ENCODE measurements at regions not wholly inside any gene's neighbourhood (a gene's known extent, or its start where the extent isn't known, plus 50 kb on each side); places are given as distances from the start of the nearest gene placed in this dataset.

DNA sequence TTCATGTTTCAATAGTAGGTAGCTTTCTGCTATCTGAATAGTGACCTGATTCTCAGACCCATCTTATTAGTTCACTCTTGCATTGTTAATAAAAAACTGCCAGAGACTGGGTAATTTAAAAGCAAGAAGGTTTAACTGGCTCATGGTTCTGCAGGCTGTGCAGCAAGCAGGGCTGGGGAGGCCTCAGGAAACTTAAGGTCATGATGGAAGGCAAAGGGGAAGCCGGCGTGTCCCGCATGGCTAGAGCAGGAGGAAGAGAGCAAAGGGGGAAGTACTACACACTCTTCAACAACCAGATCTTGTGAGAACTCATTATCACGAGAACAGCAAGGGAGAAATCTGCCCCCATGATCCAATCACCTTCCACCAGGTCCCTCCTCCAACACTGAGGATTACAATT lies 185.2 kb upstream of the PITRM1 start:
- Histone ChIP-seq H3K27me3 (ENCODE audit: insufficient read depth, low read depth, severe bottlenecking) (no peaks in the 10 kb centered on the region), H3K9me3 (ENCODE audit: severe bottlenecking) (no peaks in the 10 kb centered on the region), H3K36me3 (no peaks in the 10 kb centered on the region), H3K4me3 (ENCODE audit: low read depth, low read length) (no peak overlapping the region), H3K27ac (no peak overlapping the region)
- no peak for DNase-seq
- TF ChIP-seq, protein P1, sequence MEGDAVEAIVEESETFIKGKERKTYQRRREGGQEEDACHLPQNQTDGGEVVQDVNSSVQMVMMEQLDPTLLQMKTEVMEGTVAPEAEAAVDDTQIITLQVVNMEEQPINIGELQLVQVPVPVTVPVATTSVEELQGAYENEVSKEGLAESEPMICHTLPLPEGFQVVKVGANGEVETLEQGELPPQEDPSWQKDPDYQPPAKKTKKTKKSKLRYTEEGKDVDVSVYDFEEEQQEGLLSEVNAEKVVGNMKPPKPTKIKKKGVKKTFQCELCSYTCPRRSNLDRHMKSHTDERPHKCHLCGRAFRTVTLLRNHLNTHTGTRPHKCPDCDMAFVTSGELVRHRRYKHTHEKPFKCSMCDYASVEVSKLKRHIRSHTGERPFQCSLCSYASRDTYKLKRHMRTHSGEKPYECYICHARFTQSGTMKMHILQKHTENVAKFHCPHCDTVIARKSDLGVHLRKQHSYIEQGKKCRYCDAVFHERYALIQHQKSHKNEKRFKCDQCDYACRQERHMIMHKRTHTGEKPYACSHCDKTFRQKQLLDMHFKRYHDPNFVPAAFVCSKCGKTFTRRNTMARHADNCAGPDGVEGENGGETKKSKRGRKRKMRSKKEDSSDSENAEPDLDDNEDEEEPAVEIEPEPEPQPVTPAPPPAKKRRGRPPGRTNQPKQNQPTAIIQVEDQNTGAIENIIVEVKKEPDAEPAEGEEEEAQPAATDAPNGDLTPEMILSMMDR (IDR thresholded peaks at IDR 0.05; ENCODE audit: low read depth, low read length), result no peak

DNA sequence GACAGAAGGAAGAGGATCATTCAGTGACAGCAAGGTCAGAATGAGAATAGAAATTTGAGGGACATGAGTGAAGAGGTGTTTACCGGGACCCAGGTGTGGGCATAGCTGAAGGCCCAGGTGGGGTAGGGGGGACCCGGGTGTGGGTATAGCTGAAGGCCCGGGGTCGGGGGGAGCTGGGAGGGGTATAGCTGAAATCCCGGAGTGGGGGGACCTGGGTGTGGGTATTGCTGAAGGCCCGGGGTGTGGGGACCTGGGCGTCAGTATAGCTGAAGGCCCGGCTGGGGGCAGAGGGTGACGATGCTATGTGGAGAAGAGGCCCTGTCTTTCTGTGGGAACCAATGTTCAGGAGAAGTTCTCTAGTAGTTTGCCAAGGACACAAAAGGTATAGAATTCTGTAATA lies 183.0 kb upstream of the PITRM1 start:
- TF ChIP-seq, protein P1 (IDR thresholded peaks at IDR 0.05; ENCODE audit: low read depth, low read length), result no peak
- no peak for DNase-seq
- Histone ChIP-seq H3K27me3 (ENCODE audit: insufficient read depth, low read depth, severe bottlenecking) (no peaks in the 10 kb centered on the region), H3K27ac (no peak overlapping the region), H3K9me3 (ENCODE audit: severe bottlenecking) (no peaks in the 10 kb centered on the region), H3K36me3 (no peaks in the 10 kb centered on the region), H3K4me3 (ENCODE audit: low read depth, low read length) (no peak overlapping the region)

DNA sequence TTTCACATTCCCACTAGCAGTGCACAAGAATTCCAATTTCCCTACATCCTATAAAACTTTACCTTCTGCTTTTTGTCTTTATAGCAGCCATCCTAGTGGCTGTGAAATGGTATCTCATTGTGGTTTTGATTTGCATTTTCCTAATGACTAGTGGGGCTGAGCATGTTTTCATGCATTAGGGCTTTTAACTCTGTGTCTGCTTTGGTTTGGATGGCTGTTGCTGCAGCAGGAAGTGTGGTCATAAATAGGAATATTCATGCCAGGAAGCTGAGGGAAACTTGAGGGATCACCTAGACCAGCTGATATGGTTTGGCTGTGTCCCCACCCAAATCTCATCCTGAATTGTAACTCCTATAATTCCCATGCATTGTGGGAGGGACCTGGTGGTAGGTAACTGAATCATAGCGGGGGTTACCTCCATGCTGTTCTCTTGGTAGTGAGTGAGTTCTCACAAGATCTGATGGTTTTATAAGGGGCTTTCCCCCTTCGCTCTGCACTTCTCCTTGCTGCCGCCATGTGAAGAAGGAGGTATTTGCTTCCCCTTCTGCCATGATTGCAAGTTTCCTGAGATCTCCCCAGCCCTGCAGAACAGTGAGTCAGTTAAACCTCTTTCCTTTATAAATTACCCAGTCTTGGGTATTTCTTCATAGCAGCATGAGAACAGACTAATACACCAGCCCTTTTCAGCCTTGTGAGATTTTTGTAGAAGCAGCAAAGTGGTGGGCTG lies 181.8 kb upstream of the PITRM1 start:
- TF ChIP-seq, protein P1 (IDR thresholded peaks at IDR 0.05; ENCODE audit: low read depth, low read length), result no peak
- no peak for DNase-seq
- no peak overlapping the region for H3K27ac ChIP-seq
- H3K27me3 ChIP-seq (ENCODE audit: insufficient read depth, low read depth, severe bottlenecking), result no peaks in the 10 kb centered on the region
- no peaks in the 10 kb centered on the region for H3K9me3 ChIP-seq (ENCODE audit: severe bottlenecking)
- H3K36me3 ChIP-seq, result no peaks in the 10 kb centered on the region
- no peak overlapping the region for H3K4me3 ChIP-seq (ENCODE audit: low read depth, low read length)

DNA sequence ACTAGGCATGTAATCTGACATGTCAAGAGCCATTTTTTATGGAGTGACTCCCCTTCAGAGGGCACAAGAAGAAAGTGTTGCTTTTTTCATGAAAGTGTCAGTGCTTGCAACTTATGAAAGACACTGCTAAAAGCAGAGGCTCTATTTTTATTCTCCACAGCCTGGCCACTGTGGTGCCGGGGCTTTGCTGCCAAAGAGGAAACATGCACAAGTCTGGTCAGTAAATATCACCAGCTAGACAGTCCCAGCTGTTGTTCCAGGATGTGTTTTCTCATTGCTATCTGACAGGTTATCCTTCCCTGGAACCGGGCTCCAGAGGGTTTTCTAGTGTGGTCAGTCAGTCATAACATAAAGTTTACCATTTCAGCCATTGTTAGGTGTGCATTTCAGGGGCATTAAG lies 180.7 kb upstream of the PITRM1 start:
- Histone ChIP-seq H3K4me3 (ENCODE audit: low read depth, low read length) (no peak overlapping the region), H3K27me3 (ENCODE audit: insufficient read depth, low read depth, severe bottlenecking) (no peaks in the 10 kb centered on the region), H3K36me3 (no peaks in the 10 kb centered on the region), H3K27ac (no peak overlapping the region), H3K9me3 (ENCODE audit: severe bottlenecking) (no peaks in the 10 kb centered on the region)
- DNase-seq, result no peak
- TF ChIP-seq, protein P1 (IDR thresholded peaks at IDR 0.05; ENCODE audit: low read depth, low read length), result no peak

GRCh38 chr10:3350617-3351258 lies 178.2 kb upstream of the PITRM1 start:
- Histone ChIP-seq H3K27ac (no peak overlapping the region), H3K27me3 (ENCODE audit: insufficient read depth, low read depth, severe bottlenecking) (no peaks in the 10 kb centered on the region), H3K4me3 (ENCODE audit: low read depth, low read length) (no peak overlapping the region), H3K36me3 (no peaks in the 10 kb centered on the region), H3K9me3 (ENCODE audit: severe bottlenecking) (no peaks in the 10 kb centered on the region)
- DNase-seq, result no peak
- TF ChIP-seq, protein P1 (IDR thresholded peaks at IDR 0.05; ENCODE audit: low read depth, low read length), result no peak

Measured in WERI-Rb-1 (cell line).